GM19099 (cell line): ENCODE measurements at regions not wholly inside any gene's neighbourhood (a gene's known extent, or its start where the extent isn't known, plus 50 kb on each side); places are given as distances from the start of the nearest gene placed in this dataset.

ENCODE experiments used
- POLR2A ChIP-seq: IDR thresholded peaks from 3 replicates; pipeline ENCODE4 v1.6.1; 2011; ENCODE audit warnings: low read depth; ENCODE audit not compliant: insufficient read length; ENCODE audit errors: extremely low read depth

DNA sequence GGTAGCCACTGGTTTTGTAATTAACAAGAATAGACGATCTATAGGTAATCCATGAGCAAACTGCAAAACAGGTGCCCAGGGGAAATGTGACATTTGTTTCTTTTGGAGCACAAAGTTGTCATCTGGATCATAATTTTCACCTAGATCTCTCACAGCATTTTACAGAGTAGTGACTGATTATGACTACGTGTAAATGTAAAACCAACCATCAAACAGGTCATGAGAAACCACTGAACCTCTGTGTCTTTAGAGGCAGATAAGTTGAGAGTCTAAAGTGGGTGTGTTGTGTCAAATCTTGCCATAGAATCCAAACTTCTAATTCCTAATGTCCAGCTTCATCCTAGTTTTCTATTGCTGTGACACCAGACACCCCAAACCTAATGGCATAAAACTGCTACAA is 648.1 kb downstream of the MID1IP1 start:
- TF ChIP-seq POLR2A: no peak

DNA sequence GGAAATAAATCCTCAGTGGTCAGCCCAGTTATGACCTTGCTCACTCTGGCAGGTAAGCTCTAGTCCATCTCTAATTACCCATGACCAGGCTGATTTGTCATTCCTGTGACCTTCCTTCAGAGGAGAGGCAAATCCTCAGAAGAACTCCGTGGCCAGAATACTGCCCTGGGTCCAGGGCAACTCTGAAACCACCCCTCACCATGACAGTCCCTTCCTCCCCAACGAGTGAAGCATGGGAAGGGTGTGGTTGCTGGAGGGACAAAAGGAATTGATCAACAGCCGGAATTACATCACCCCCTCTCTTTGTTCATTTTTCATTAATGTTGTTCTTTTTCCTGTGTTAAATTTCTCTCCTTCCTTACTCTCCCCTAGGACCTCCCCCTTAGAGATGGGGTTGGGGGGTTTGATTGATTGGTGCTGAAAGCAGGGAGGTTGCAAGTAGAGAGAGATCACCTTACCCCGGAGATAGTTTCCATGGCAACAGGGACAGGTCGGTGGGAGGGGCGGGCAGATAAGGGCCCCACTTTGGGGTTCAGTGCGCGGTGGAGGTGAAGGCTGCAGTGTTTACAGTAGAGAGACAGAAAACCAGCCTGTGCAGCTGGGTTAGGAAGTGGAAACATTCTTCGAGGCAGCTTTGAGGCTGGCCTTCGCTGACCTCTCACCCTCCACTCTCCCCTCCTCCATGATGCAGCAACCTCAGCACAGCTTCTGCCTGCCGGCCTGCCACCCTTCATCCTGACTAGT is 647.4 kb downstream of the BCOR start:
- no peak for TF ChIP-seq POLR2A

DNA sequence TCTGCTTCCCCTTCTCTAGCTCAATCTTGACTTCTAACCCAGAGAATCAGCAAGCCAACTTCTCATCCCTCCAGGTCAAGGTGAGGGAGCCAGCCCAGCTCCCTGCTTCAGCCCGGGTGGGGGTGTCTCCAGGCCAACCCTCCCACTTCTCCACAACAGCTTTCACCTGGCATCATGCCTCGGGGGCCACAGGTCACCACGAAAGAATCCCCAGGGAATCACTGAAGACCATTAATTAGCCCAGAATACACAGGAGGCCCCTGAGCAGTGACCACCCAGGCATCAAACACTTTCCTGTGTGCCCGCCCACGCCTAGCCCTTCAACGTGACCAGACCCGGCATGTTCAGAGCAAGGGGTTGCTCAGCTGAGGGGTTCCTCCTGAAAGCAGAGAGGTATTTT is 646.7 kb downstream of the BCOR start:
- TF ChIP-seq POLR2A: no peak

DNA sequence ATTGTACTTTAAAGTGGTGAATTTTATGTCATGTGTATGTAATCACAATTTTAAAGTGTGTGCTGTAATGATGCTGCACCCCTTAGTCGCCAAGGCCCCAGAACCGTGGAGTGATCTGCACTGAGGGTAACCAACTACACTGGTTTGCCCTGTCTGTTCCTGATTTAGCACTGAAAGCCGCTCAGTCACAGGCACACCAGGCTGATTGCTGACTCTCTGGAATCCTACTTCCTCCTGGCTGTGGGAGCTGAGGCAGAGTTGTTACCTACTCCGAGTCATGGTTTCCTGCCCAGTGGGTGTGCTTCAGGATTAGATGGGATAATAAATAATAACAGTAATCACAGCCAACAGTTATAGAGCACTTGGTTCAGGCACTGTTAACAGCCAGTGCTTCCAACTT is 645.4 kb downstream of the BCOR start:
- TF ChIP-seq POLR2A: no peak

DNA sequence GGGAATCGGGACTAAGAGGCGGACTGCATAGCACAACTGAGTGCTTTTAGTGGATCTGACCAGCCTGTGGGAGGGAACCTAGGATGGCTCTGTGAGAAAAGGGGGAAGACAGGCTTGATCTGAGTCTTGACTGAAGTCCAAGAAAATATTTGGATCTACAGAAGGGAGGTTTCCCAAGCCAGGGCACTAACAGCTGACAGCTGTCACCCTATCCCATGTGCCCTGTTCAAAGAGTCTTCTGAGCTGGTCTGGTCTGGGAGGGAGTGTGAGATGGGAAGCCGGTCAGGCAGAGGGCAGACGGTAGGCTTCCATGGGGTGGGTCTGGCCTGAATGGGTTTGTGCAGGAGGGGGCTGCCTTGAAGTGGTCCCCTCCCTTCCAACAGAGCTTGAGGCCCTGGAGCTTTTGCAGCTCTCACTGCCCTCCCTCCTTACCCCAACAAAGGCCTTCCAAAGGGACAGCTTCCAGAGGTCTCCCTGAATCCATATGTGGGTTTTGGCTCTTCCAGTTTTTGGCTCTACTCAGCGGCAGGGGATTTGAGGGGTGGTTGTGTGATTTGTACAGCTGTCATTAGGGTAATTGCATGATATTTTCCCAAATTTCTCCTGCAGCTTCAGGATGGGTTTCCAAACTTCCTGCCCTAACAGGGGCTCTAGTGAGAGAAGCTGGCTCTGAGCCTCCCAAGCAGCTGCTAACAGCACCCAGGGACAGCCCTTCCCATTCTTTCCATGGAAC is 643.7 kb downstream of the BCOR start:
- no peak for TF ChIP-seq POLR2A

DNA sequence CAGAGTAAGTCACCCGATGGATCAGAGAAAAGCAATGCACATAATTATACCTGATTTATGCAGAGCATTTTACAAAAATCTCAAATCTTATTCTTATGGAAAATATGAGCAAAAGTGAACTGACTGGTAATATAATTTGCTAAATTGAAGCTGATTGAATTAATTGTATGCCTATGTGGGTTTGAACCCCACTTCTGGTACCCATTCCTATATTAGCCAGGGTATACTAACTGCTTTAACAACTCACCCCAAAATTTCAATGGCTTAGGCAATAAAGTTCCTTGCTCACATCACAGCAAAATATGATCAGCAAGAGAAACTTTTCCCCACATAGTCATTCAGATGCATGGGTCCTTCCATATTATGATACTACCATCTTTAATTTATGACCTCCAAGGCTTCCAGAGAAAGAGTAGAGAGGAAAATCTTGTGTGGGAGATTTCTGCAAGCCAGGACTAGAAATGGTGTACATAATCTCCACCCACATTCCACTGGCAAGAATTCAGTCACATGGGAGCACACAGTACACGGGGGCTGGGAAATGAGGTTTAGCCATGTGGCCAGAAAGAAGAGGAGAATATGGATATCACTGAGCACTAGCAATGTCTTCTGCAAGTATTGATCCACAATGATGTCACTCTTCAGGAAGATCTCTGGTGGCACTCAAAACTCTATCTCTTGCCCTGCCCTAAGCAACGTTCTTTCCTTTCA is 640.7 kb downstream of the BCOR start:
- TF ChIP-seq POLR2A: no peak

DNA sequence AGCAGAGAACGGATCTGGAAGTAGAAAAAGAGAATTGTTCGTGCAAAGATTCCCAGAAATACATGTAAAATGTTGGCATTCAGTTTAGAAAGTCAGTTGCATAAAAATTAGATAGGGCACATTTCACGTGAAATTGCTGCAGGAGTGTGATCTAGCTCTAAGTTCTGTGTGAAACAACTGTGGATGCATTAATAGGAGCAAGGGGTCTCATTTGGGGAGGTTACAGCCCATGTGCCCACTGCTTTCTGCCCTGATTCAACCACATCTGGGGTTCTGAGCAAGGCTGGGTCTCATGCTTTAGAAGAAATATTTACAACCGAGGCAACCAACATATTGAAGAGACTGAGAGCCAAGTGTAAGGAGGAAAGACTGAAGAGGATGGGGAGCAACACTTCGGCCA is 639.0 kb downstream of the BCOR start:
- no peak for TF ChIP-seq POLR2A

DNA sequence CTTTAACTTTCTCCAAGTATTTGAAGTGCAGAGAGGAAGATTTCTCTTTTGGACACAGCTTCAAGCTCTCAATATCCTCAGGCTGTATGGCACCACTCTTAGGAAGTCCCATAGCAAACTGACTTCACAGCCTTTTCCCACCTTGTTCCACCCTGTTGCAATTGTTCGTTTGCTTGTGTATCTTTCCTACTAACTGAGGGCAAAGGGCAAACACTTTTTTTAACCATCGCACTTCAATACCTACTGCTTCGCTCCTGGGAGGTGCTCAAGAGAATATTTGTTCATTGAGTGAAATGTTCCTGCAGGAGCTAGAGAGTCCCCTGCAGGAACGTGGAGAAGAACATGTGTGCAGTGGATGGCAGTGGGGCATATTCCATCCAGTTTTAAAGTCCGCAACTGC is 638.6 kb downstream of the BCOR start:
- no peak for TF ChIP-seq POLR2A

DNA sequence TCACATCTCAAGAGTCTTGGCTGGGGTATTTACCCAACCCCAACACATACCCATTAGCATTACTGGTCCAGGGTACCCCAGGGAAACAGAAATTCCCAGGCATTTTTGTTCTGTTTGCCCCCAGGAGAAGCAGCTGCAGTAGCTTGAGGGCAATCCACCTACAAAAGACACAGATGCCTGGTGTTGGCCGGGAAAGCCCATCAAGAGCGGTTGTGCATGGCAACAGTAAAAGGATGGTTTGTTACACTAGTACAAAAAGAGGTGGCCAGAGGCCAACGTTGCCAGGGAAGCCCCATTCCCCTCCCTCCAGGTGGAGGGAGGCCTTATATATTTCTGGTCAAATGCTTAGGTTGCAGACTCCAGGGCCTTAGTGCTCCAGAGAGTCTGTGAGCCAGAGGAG is 637.8 kb downstream of the BCOR start:
- no peak for TF ChIP-seq POLR2A

DNA sequence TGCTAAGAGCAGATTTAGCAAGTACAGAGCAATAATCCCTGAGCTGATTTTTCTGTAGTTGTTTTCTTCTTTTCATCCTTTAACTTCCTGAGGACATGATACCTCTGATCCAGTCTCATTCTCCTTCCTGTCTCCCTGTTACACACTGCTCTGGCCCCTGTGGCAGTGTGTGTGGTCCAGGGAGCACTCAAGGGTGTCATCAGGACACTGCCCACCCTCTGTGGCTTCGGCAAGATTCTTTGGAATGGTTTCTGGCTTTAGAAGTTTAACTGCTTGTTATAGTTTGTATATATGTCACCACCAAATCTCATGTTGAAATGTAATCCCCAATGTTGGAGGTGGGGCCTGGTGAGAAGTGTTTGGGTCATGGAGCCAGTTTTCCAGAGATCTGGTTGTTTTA is 637.3 kb downstream of the BCOR start:
- TF ChIP-seq POLR2A: no peak

DNA sequence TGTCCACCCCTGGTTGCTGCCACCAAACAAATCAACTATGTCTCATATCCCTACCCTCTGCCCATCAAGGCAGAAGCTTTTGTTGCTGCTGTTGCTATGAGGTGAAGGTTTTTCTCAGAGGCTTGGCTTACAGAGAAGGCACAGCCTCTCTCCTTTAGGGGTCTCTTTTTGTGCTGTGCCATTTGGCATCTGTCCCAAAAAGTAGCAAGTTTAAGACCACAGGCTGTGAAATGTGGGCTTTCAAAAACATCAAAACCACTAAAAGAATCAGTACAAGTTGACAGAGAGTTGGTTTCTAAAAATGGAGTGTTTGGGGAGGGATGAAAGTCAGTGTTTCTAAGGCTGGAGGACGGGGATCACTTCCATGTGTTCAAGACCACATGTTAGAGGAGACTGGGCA is 634.9 kb downstream of the BCOR start:
- no peak for TF ChIP-seq POLR2A

DNA sequence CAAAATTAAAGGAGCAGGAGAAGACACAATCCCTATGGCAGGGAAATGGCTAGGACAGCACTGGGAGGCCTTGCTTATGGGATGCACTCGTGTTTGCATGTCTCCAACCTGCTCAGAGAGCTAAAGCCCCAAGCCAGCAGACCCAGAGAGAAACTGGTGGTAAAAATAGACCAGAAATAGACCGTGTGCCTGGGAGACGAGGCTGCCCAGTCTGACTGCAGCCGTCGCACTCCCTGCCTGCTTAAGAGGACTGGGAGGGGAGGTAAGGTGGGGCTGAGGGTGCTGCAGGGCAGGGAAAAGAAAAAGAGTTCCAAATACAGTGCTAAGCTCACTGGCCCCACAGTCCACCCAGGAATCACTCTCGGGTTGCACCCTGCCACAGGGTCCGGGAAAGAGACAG is 633.5 kb downstream of the BCOR start:
- TF ChIP-seq POLR2A: no peak

DNA sequence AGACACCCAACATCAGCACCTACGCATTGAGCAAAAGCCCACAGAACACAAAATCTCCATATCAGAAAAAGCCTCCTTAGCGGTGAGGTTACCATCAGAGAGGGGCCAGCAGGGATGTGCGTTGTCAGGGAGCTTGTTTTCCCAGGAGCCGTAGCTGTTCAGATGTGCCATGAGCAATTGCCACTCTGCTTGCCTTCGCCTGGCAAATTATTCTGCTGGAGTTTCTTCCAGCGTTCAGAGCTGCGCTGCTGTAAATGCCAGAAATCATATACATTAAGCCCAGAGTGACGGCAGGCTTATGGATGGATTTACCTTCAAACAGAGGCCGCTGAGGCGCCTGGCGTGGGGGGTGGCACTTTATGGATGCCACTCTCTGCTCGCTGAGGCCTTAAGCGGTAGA is 632.3 kb downstream of the BCOR start:
- TF ChIP-seq POLR2A: no peak

DNA sequence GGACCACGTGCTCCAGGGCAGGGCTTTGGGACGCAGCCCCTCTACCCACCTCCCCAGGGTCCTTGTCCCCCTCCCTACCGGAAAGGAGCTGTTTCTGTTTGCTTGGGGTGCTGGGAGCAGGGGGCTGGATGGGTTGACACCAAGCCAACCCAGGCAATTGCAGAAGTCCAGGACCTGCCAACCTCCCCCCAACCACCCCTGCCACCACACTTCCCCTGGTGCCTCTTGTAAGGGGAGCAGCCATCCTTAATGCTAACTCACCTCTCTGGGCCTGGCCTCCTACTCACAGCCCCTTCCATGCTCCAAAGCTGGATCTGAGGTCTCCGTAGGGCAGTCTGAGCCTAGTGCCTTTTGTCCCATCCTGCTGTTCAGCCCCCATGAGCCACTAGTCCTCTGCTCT is 631.9 kb downstream of the BCOR start:
- TF ChIP-seq POLR2A: no peak

DNA sequence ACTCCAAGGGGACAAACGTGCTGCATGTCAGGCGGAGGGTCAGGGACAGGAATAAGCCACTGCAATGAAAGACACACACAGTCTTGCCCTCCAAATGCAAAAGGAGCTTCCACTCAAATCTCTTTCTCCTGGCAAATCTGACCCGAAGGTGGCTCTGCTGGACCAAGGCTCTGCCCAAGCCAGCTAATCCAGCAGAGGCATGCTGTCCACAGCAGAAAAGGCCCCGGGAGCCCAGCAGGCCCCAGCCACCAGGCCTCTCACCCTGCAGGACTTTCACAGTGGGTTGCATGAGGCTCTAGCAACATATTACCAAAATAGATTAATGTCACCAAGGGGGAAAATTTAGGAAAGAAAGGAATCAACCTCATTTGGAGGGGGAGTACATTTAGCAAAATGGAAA is 628.6 kb downstream of the BCOR start:
- no peak for TF ChIP-seq POLR2A
